ENCODE measurements at regions not wholly inside any gene's neighbourhood (a gene's known extent, or its start where the extent isn't known, plus 50 kb on each side); places are given as distances from the start of the nearest gene placed in this dataset.

DNA sequence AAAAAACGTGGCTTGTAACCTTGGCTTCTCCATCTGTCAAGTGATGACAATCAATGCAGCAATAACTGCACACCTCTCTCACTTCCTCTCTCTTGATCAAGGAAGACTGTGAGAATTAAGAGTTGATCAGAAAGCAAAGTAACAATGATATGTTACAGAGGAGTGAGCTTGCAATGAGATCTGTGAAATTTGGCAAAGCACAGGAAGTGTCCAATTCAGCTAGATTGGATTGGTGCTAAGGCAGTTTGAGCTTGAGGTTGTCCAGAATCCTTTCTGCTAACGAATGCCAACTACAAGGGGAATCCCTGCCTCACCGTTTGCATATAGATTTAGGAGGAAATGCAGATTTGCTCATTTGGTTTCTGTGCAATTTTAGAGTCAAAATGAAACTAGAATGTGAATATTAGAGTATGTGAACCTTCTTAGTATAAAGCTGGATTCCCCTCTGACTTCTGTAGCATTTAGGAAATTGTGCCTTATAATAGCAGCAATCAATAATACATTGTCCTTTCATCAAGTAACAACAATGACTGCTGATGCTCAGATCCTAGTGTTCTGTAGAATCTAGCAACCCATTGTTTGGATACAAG, 346.4 kb downstream of the PTTG2 start:
- no peak overlapping the region for H3K4me3 ChIP-seq (replicated peaks in 1 of 3)
- intact Hi-C loops (cut with DNase I): no loop called here
- 57 to 74% methylated on average over 3 of the region's 3 CpGs for WGBS, 2 donors
- TF ChIP-seq, protein P1, sequence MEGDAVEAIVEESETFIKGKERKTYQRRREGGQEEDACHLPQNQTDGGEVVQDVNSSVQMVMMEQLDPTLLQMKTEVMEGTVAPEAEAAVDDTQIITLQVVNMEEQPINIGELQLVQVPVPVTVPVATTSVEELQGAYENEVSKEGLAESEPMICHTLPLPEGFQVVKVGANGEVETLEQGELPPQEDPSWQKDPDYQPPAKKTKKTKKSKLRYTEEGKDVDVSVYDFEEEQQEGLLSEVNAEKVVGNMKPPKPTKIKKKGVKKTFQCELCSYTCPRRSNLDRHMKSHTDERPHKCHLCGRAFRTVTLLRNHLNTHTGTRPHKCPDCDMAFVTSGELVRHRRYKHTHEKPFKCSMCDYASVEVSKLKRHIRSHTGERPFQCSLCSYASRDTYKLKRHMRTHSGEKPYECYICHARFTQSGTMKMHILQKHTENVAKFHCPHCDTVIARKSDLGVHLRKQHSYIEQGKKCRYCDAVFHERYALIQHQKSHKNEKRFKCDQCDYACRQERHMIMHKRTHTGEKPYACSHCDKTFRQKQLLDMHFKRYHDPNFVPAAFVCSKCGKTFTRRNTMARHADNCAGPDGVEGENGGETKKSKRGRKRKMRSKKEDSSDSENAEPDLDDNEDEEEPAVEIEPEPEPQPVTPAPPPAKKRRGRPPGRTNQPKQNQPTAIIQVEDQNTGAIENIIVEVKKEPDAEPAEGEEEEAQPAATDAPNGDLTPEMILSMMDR (IDR thresholded peaks at IDR 0.05): no peak
- TF ChIP-seq POLR2A (IDR thresholded peaks at IDR 0.05): no peak
- no peak overlapping the region for H3K27ac ChIP-seq
- no peaks in the 10 kb centered on the region for H3K9me3 ChIP-seq
- no peaks in the 10 kb centered on the region for H3K27me3 ChIP-seq
- DNase-seq: no peak
- H3K4me1 ChIP-seq: no peaks in the 10 kb centered on the region
- no peaks in the 10 kb centered on the region for H3K36me3 ChIP-seq

DNA sequence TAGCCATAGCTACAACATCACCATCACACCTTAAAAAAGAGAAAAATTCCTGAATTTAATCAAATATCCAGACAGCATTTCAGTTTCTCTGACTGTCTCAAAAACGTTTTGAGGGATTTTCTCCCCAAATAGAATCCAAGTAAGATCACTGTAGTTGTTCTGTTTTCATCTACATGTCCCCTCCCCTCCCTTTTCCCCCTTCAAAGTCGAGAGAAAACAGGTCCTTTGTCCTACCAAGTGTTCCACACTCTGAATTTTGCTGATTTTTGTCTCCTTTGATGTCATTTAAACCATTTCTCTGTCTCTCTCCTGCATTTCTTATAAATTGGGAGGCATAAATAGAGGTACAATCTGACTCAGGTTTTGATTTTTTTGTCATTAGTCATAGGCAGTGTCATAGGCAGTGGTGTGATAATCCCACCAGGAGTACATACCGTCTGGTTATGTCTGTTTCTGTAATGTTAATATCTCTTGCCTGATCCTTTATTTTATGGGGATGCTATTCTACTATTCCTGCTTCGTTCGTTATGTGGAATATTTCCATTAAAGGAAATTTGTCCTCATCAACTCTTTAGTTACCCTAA, 348.6 kb downstream of the PTTG2 start:
- Histone ChIP-seq H3K9me3 (no peaks in the 10 kb centered on the region), H3K36me3 (no peaks in the 10 kb centered on the region), H3K4me3 (replicated peaks in 1 of 3) (no peak overlapping the region), H3K27ac (no peak overlapping the region), H3K4me1 (no peaks in the 10 kb centered on the region), H3K27me3 (no peaks in the 10 kb centered on the region)
- DNase-seq: no peak
- TF ChIP-seq, protein P1 (IDR thresholded peaks at IDR 0.05): no peak
- no peak for TF ChIP-seq POLR2A (IDR thresholded peaks at IDR 0.05)
- 51 to 61% methylated on average over 5 of the region's 5 CpGs for WGBS, 2 donors
- intact Hi-C loops (cut with DNase I): no loop called here

DNA sequence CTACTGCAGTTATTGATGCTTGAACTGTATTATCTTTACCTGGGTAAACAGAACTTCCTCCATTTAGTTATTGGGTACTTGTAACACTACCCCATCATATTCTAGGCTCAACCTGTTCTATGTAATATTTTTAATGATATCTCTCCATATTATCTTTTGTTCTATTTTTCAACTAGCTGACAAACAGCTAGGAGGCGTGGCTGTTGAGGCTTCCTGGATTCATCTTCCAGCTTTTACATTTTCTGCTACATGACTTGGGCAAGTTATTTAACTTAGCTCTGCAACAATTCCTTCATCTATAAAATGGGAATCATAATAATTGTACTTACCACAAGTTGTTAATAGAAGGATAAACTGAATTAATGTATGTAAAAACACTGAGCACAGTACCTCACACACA, 349.3 kb downstream of the PTTG2 start:
- intact Hi-C loops (cut with DNase I): no loop called here
- Histone ChIP-seq H3K27me3 (no peaks in the 10 kb centered on the region), H3K36me3 (no peaks in the 10 kb centered on the region), H3K27ac (no peak overlapping the region), H3K9me3 (no peaks in the 10 kb centered on the region), H3K4me1 (peaks cover 0 to 6% of the 10 kb centered on the region in 2 donors), H3K4me3 (replicated peaks in 1 of 3) (no peak overlapping the region)
- TF ChIP-seq POLR2A (IDR thresholded peaks at IDR 0.05): no peak
- TF ChIP-seq, protein P1 (IDR thresholded peaks at IDR 0.05): no peak
- DNase-seq: no peak
- 83 to 94% methylated on average over 1 of the region's 1 CpG for WGBS, 2 donors

DNA sequence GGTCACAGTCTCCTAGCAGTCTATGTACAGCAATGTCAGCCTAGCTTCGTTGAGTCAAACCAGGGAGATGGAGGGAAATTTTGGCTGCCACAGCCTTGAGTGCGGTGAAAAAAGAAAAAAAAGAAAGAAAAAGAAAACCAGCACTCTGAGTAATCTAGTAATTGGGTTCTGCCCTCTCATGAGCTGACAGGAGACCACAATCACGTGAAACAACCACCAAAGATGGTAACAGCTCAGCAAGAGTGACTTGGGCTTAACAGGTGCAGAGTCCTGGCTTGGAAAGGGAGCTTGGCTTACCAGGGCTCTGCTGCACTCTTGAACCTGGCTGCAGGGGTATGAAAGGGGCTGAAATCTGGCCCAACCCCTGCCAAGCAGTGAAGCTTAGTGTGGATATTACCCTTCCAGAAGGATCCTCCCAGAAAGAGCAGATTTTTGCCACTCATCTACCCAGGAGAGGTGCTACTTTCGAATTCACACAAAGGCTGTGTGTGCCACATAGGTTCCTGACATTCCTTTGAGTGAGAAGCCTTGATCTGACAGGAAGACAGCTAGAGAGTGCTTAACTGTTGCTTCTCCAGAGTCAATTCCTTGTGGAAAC, 350.3 kb downstream of the PTTG2 start:
- Histone ChIP-seq H3K4me3 (replicated peaks in 1 of 3) (no peak overlapping the region), H3K27me3 (no peaks in the 10 kb centered on the region), H3K4me1 (peaks cover 0 to 8% of the 10 kb centered on the region in 2 donors), H3K27ac (no peak overlapping the region), H3K36me3 (no peaks in the 10 kb centered on the region), H3K9me3 (no peaks in the 10 kb centered on the region)
- WGBS, 2 donors: 80 to 84% methylated on average over 4 of the region's 4 CpGs
- intact Hi-C loops (cut with DNase I): loop anchor here (10.0 kb wide), 1 partner anchor 116 kb away; no protein-coding TSS in a partner anchor
- DNase-seq: no peak
- TF ChIP-seq POLR2A (IDR thresholded peaks at IDR 0.05): no peak
- TF ChIP-seq, protein P1 (IDR thresholded peaks at IDR 0.05): no peak

DNA sequence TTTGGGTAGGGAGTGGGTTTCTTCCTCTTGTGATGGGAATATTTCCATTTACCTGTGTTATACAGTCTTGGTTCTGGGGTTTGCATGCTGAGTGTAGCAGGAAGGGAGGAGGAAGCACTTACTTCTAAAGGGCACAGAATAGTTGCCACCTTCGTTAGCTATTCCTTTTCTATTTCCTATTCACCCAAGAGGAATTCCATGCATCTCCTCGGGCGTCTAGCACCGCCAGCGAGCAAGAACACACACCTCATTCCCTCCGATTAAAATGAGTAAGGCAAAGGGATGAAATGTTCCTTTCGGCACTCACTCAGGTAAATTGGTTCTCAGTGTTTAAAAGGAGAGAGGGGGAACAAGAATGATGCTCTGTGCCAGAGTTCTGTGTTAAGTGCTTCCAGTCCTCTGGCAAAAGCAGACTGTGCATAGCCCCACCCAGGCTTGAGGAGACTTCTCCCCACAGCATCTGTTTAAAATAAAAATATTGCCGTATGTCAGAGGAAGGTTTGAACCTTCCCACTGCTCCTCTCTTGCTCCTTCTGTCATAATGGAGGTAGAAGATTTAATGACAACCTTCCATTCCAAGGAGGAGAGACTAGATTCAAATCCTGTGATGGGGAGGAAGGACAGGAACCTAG, 351.4 kb downstream of the PTTG2 start:
- no peaks in the 10 kb centered on the region for H3K36me3 ChIP-seq
- no peaks in the 10 kb centered on the region for H3K27me3 ChIP-seq
- peaks cover 0 to 8% of the 10 kb centered on the region in 2 donors for H3K4me1 ChIP-seq
- DNase-seq: no peak
- no peak overlapping the region for H3K27ac ChIP-seq
- intact Hi-C loops (cut with DNase I): loop anchor here (10.0 kb wide), 1 partner anchor 117 kb away; no protein-coding TSS in a partner anchor
- no peak overlapping the region for H3K4me3 ChIP-seq (replicated peaks in 1 of 3)
- 92 to 93% methylated on average over 8 of the region's 8 CpGs for WGBS, 2 donors
- no peak for TF ChIP-seq POLR2A (IDR thresholded peaks at IDR 0.05)
- TF ChIP-seq, protein P1 (IDR thresholded peaks at IDR 0.05): no peak
- H3K9me3 ChIP-seq: no peaks in the 10 kb centered on the region
